Activated T-cell treated with anti-CD3 and anti-CD28 coated beads, Interleukin-2, amount 50 U/mL, for 72 hours (primary cell): ENCODE measurements at regions not wholly inside any gene's neighbourhood (a gene's known extent, or its start where the extent isn't known, plus 50 kb on each side); places are given as distances from the start of the nearest gene placed in this dataset.

Source experiments
- ATAC-seq, 2 donors: fragments of 150-1000 bp; cut with Tn5 transposase; replicated peaks in 1 of 2; 2 replicates each; pipeline ENCODE4 v1.10.0; 2021; ENCODE audit warnings: moderate library complexity in 2 of 2, mild to moderate bottlenecking in 1 of 2
- DNase-seq, 2 donors: peaks; one replicate each; pipeline ENCODE4 v3.0.0; 2021 to 2022; ENCODE audit warnings: mixed read lengths in 1 of 2
- H3K27ac Mint-ChIP-seq: one replicate; pipeline ENCODE4 v1.8.0; 2022; ENCODE audit warnings: mild to moderate bottlenecking, moderate library complexity, mixed read lengths
- H3K27me3 Mint-ChIP-seq: one replicate; pipeline ENCODE4 v1.8.0; 2022; ENCODE audit warnings: low read depth, mixed read lengths
- H3K36me3 Mint-ChIP-seq, 2 donors: one replicate each; pipeline ENCODE4 v1.8.0; 2022; ENCODE audit warnings: mixed read lengths in 2 of 2, mild to moderate bottlenecking in 1 of 2; ENCODE audit not compliant: insufficient read depth in 2 of 2
- H3K4me1 Mint-ChIP-seq: one replicate; pipeline ENCODE4 v1.8.0; 2022; ENCODE audit warnings: low read depth, mixed read lengths
- H3K4me3 Mint-ChIP-seq, 2 donors: one replicate each; pipeline ENCODE4 v1.8.0; 2022; ENCODE audit warnings: mild to moderate bottlenecking in 2 of 2, mixed read lengths in 2 of 2, moderate library complexity in 2 of 2
- H3K9me3 Mint-ChIP-seq, 2 donors: one replicate each; pipeline ENCODE4 v1.8.0; 2022; ENCODE audit warnings: mixed read lengths in 2 of 2

DNA sequence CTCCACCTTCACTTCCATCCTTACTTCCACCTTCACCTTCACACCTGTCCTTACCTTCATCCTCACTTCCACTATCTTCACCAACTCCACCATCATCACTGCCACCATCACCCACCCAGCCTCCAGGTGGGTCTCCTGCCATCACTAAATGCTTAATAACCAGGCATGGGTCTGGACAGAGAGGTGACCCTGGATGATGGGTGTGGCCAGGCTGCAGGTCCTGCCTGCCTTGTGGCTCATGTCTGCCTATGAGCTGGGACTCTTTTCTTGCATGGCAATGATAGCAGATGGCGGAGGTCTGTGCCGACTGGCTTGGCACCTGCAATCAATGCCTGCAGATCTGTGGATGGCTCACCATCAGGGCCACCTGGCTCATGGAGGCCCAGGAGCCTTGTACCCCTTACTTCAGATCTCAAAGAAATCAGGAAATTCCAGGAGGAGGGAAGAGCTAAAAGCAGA is 60.1 kb upstream of the ELN start:
- Mint-ChIP-seq H3K27ac (no peak overlapping the region), H3K36me3 (peaks cover 3 to 11% of the 10 kb centered on the region in 2 donors), H3K4me1 (no peaks in the 10 kb centered on the region), H3K4me3 (no peak overlapping the region), H3K27me3 (no peaks in the 10 kb centered on the region), H3K9me3 (peaks cover 11 to 13% of the 10 kb centered on the region in 2 donors)
- no peak for DNase-seq
- ATAC-seq = no peak

DNA sequence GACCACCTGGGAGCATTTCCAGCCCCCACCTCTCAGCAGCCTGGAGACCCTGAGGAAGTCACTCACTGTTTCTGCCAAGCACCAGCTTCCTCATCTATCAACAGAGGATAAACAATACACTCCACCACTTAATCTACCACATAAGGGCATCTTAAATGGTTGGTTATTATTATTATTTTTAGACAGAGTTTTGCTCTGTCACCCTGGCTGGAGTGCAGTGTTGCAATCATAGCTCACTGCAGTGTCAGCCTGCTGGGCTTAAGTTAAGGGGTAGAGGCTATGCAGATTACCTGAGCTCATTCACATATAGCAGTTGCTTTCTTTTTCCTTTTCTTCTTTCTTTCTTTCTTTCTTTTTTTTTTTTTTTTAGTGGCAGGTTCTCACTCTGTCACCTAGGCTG is 59.5 kb upstream of the ELN start:
- Mint-ChIP-seq H3K4me3 (no peak overlapping the region), H3K36me3 (peaks cover 3 to 6% of the 10 kb centered on the region in 2 donors), H3K27ac (no peak overlapping the region), H3K27me3 (no peaks in the 10 kb centered on the region), H3K4me1 (no peaks in the 10 kb centered on the region), H3K9me3 (peaks cover 9% of the 10 kb centered on the region in 2 donors)
- DNase-seq = no peak
- no peak for ATAC-seq

DNA sequence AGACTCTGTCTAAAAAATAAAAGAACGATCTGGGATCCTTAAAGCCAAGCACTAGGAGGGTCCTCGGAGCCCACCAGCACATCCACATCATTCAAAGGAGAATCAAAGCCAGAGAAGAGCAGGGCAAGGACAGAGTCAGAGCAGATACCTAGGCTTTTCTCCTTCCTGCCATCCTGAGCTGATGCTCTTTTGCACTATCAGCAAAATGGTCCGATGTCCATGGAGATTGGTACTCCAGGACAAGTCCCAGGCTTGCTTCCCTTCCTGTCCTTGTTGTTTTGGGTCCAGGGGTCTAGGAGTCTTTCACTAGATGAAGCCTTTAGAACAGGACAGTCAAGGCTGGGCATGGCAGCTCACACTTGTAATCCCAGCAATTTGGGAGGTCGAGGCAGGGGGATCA is 58.0 kb upstream of the ELN start:
- no peak overlapping the region for H3K27ac Mint-ChIP-seq
- H3K27me3 Mint-ChIP-seq = no peaks in the 10 kb centered on the region
- no peak for ATAC-seq
- H3K4me3 Mint-ChIP-seq = no peak overlapping the region
- no peaks in the 10 kb centered on the region for H3K36me3 Mint-ChIP-seq
- no peak for DNase-seq
- H3K9me3 Mint-ChIP-seq = peaks cover 0 to 3% of the 10 kb centered on the region in 2 donors
- H3K4me1 Mint-ChIP-seq = no peaks in the 10 kb centered on the region

GRCh38 chr7:73970801-73971229 is 57.2 kb upstream of the ELN start:
- Mint-ChIP-seq H3K4me1 (no peaks in the 10 kb centered on the region), H3K36me3 (no peaks in the 10 kb centered on the region), H3K27ac (no peak overlapping the region), H3K4me3 (no peak overlapping the region), H3K27me3 (no peaks in the 10 kb centered on the region), H3K9me3 (peaks cover 0 to 3% of the 10 kb centered on the region in 2 donors)
- ATAC-seq = no peak
- no peak for DNase-seq

DNA sequence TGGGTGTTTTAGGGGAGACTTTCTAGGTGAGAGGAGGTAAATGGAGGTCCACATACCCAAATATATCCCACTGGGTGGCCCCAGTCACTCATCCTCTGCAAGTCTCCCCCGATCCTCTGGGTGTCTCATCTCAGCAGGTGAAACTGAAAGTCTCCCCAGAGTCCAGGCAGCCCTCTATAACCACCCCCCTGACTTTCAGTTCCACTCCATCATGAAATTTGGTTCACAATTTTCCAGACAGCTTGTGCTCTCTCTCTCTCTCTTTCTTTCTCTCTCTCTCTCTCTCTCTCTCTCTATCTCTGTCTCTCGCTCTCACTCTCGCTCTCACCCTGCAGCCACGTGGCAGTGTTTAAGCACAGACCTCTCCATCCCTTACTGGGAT is 56.7 kb upstream of the ELN start:
- DNase-seq (no peak), ATAC-seq (no peak)
- Mint-ChIP-seq H3K4me3 (no peak overlapping the region), H3K4me1 (no peaks in the 10 kb centered on the region), H3K36me3 (no peaks in the 10 kb centered on the region), H3K27ac (no peak overlapping the region), H3K9me3 (peaks cover 0 to 3% of the 10 kb centered on the region in 2 donors), H3K27me3 (no peaks in the 10 kb centered on the region)

GRCh38 chr7:73971704-73972341 is 56.1 kb upstream of the ELN start:
- DNase-seq (no peak), ATAC-seq (no peak)
- Mint-ChIP-seq H3K27me3 (no peaks in the 10 kb centered on the region), H3K36me3 (no peaks in the 10 kb centered on the region), H3K4me1 (no peaks in the 10 kb centered on the region), H3K9me3 (peaks cover 0 to 3% of the 10 kb centered on the region in 2 donors), H3K4me3 (no peak overlapping the region), H3K27ac (no peak overlapping the region)

DNA sequence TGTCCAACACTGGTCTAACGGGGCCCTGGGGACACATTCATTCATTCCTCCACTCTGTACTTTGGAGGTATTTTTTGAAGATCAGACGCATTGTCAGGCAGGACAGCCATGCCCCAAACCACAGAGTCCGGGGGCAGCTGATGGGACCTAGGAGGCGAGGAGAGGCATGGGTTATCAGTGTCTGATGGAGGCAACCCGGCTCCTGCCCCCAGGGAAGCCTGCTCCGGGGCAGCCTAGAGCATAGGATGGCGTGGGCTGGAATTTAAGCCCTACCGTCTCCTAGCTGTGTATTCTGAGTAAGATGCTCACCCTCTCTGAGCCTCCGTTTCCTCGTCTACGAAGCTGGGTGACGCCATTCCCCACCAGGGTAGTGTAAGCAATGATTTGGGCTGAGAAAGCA is 55.4 kb upstream of the ELN start:
- Mint-ChIP-seq H3K27ac (no peak overlapping the region), H3K27me3 (no peaks in the 10 kb centered on the region), H3K9me3 (peaks cover 0 to 2% of the 10 kb centered on the region in 2 donors), H3K4me3 (no peak overlapping the region), H3K4me1 (no peaks in the 10 kb centered on the region), H3K36me3 (no peaks in the 10 kb centered on the region)
- ATAC-seq (no peak), DNase-seq (no peak)

- ATAC-seq (no peak), DNase-seq (no peak)
- Mint-ChIP-seq H3K27me3 (no peaks in the 10 kb centered on the region), H3K4me1 (no peaks in the 10 kb centered on the region), H3K9me3 (no peaks in the 10 kb centered on the region), H3K36me3 (no peaks in the 10 kb centered on the region), H3K4me3 (no peak overlapping the region), H3K27ac (no peak overlapping the region)
These were observed 54.9 kb upstream of the ELN start for GRCh38 chr7:73973091-73973490.

DNA sequence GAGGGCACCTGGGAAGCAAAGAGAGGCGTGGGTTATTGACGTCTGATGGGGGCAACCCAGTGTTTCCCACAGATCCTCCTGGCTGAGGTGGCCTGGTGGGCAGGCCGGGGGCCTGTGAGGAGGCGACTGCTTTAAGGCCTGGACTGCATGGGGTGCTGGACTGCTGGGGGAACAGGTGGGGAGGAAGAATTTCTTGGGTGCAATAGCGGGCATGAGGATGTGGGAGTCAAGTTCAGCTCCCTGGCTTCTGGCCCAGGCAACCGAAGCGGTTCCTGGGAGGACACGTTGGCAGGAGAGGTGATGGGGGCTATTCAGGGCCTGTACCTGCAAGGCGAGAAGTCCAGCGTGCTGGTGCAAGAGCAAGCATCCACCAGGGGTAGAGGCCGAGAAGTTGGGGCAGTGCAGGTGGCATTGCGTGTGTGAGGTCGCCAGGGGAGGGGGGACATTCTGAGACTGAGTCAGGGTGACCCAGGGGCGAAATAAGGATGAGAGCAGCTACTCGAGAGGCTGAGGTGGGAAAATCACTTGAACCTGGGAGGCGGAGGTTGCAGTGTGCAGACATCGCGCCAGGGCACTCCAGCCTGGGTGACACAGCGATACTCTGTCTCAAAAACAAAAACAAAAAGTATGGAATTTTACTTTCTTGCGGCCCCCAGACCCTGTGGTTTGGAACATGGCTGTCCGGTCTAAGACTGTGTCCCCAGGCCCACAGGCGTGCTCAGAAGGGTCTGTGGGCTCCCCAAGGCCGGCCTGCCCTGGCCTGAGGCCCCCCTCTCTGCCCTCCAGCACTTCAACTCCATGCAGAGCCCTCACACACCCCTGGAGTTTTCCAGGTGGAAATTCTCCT is 53.6 kb upstream of the ELN start:
- Mint-ChIP-seq H3K27ac (no peak overlapping the region), H3K27me3 (no peaks in the 10 kb centered on the region), H3K4me3 (no peak overlapping the region), H3K9me3 (no peaks in the 10 kb centered on the region), H3K4me1 (no peaks in the 10 kb centered on the region), H3K36me3 (no peaks in the 10 kb centered on the region)
- DNase-seq (no peak), ATAC-seq (no peak)

- H3K4me3 Mint-ChIP-seq = no peak overlapping the region
These were observed 52.7 kb upstream of the ELN start for GRCh38 chr7:73974948-73975926.

GRCh38 chr7:73976761-73977618 is 51.0 kb upstream of the ELN start:
- Mint-ChIP-seq H3K9me3 (no peaks in the 10 kb centered on the region), H3K36me3 (no peaks in the 10 kb centered on the region), H3K27ac (no peak overlapping the region), H3K4me1 (no peaks in the 10 kb centered on the region), H3K4me3 (no peak overlapping the region), H3K27me3 (peaks cover 6% of the 10 kb centered on the region)
- ATAC-seq = no peak
- DNase-seq = no peak

More at GRCh38 chr7:73974948-73975926, 52.7 kb upstream of the ELN start:
- Mint-ChIP-seq H3K36me3 (no peaks in the 10 kb centered on the region), H3K9me3 (no peaks in the 10 kb centered on the region), H3K27me3 (no peaks in the 10 kb centered on the region), H3K4me1 (no peaks in the 10 kb centered on the region), H3K27ac (no peak overlapping the region)
- DNase-seq = no peak
- no peak for ATAC-seq
